Mucosa of descending colon (tissue), 3 donors: ENCODE measurements at regions not wholly inside any gene's neighbourhood (a gene's known extent, or its start where the extent isn't known, plus 50 kb on each side); places are given as distances from the start of the nearest gene placed in this dataset.
A peak's percentile ranks its signal among the peaks of the same experiment; 100 is the strongest.

Experiments used
- ATAC-seq: fragments of 200-7000 bp; cut with Tn5 transposase; one replicate; pipeline ENCODE4 v1.9.1; 2020; ENCODE audit warnings: mild to moderate bottlenecking, moderate library complexity
- DNase-seq, 3 donors: peaks; one replicate each; pipeline ENCODE4 v3.0.0-alpha.2; 2020
- H3K36me3 ChIP-seq: fragments of 200-600 bp; one replicate; pipeline ENCODE4 v1.8.0; 2021; ENCODE audit warnings: low read depth, mild to moderate bottlenecking
- H3K4me1 ChIP-seq: fragments of 200-600 bp; one replicate; pipeline ENCODE4 v1.8.0; 2021; ENCODE audit warnings: low read depth, mild to moderate bottlenecking
- H3K4me3 ChIP-seq: fragments of 200-600 bp; one replicate; pipeline ENCODE4 v1.8.0; 2021; ENCODE audit warnings: mild to moderate bottlenecking
- H3K9me3 ChIP-seq: fragments of 200-600 bp; one replicate; pipeline ENCODE4 v1.8.0; 2021; ENCODE audit warnings: mild to moderate bottlenecking
- intact Hi-C, 2 donors: fragments of 100-400 bp; cut with DNase I in 1 of 2; cut with micrococcal nuclease in 1 of 2; formaldehyde crosslinking; loops; one replicate each; pipeline versions ENCODE4 v1.11.0 to v1.11.1; 2022; cut with DNase I, micrococcal nuclease
- TF ChIP-seq, protein P1 (sequence below): fragments of 200-600 bp; IDR thresholded peaks from one replicate; pipeline ENCODE4 v1.8.0; 2022; ENCODE audit warnings: antibody characterized with exemption, mild to moderate bottlenecking
- donor health status: DM: no; HTN: no; CAD: no; lungs with moderate emphysema.
- donor health status: DM: no; HTN: no; CAD: no.
- donor health status: DM: no; HTN: yes; CAD: no.

DNA sequence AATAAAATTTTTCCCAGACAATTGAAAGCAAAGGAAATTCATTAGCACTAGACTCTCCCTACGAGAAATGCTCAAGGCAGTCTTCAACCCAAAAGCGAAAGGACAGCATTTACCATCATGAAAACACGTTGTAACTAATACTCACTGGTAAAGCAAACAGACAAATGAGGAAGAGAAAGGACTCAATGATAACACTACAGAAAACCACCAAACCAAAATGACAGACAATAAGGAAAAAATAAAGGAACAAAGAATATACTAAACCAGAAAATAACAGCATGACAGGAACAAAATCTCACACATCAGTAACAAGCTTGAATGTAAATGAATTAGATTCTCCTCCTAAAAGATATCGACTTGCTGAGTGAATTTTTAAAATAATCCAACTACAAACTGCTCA, 190.7 kb downstream of the NOL4 start:
- Histone ChIP-seq H3K4me3 (no peak overlapping the region), H3K36me3 (no peaks in the 10 kb centered on the region), H3K9me3 (peaks cover 2% of the 10 kb centered on the region), H3K4me1 (no peaks in the 10 kb centered on the region)
- intact Hi-C loops, result no loop called here
- ATAC-seq, result no peak
- TF ChIP-seq, protein P1, sequence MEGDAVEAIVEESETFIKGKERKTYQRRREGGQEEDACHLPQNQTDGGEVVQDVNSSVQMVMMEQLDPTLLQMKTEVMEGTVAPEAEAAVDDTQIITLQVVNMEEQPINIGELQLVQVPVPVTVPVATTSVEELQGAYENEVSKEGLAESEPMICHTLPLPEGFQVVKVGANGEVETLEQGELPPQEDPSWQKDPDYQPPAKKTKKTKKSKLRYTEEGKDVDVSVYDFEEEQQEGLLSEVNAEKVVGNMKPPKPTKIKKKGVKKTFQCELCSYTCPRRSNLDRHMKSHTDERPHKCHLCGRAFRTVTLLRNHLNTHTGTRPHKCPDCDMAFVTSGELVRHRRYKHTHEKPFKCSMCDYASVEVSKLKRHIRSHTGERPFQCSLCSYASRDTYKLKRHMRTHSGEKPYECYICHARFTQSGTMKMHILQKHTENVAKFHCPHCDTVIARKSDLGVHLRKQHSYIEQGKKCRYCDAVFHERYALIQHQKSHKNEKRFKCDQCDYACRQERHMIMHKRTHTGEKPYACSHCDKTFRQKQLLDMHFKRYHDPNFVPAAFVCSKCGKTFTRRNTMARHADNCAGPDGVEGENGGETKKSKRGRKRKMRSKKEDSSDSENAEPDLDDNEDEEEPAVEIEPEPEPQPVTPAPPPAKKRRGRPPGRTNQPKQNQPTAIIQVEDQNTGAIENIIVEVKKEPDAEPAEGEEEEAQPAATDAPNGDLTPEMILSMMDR, result no peak
- DNase-seq, result no peak

DNA sequence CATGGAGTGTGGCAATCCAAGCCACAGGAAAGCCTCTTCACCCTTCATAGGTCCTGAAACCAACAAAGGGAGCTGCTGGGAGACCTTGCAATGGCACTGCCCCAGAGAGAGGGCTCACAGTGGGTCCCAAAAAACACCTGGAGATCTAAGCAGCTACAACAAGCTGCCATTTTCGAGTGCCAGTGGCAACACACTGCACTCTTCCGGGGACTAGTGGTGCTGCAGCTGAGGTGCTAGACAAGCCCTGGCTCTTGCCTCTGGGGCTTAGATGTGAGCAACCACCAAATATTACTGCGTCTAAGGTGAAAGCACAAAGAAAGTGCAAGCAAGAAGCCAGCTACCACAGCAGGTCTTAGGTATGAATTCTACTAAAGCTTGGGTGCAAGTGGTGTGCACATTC, 192.9 kb downstream of the NOL4 start:
- Histone ChIP-seq H3K4me1 (no peaks in the 10 kb centered on the region), H3K4me3 (no peak overlapping the region), H3K36me3 (no peaks in the 10 kb centered on the region), H3K9me3 (peaks cover 2% of the 10 kb centered on the region)
- intact Hi-C loops, result no loop called here
- DNase-seq (no peak), ATAC-seq (no peak)
- TF ChIP-seq, protein P1, result no peak

DNA sequence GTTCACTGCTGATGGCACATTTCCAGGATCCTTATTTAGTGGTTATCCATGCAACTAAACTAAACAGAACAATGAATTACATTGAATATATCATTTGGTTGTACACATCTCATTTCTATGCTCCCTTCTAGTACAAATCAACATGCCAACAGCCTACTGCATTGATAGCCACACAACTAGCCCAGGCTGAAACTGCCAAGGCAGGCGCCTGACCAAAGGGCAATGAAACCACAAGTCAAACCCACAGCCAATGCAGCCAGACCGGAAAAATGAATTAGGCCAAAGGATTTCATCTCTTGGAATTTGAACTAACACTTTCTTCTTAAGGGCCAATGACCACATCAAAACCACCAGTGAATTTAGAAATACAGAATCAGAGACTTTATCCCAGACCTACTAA, 196.4 kb downstream of the NOL4 start:
- ATAC-seq, result peak; percentile 89

DNA sequence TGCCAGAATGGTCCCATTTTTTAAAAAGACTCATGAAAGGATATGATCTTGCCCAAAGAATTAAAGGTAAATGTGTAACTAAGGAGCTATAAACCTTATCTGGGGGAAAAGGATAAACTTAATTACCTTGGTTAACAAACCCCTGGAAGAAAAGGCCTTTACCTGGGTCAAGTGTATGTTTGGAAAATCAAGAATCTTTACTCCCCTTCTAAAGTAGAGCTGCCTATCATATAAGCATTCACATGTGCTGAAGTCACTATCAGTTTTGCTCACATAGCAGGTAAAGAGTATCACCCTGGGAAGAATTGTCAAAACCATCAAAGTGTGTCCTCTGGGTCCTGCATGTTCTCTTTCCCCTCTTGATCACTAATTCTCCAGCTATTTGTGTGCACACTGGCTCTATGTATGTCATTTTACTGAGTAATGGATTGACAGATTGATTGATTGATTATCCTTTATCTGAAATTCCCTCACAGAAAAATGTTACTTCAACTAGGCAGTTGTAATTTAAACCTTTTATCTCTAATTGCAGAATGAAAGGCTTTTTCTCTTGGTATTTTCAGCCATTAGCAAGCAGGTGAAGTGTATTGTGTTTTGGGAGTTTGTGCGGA, 199.4 kb downstream of the NOL4 start:
- DNase-seq (no peak), ATAC-seq (peak; percentile 63)
- TF ChIP-seq, protein P1, result no peak

More for the DNA sequence above, 196.4 kb downstream of the NOL4 start:
- H3K4me1 ChIP-seq, result peaks cover 10% of the 10 kb centered on the region
- DNase-seq, result peak; percentile 51 to 68 (median 64)
- H3K4me3 ChIP-seq, result no peak overlapping the region
- intact Hi-C loops, result no loop called here
- peaks cover 2% of the 10 kb centered on the region for H3K9me3 ChIP-seq
- no peaks in the 10 kb centered on the region for H3K36me3 ChIP-seq
- TF ChIP-seq, protein P1, result no peak

DNA sequence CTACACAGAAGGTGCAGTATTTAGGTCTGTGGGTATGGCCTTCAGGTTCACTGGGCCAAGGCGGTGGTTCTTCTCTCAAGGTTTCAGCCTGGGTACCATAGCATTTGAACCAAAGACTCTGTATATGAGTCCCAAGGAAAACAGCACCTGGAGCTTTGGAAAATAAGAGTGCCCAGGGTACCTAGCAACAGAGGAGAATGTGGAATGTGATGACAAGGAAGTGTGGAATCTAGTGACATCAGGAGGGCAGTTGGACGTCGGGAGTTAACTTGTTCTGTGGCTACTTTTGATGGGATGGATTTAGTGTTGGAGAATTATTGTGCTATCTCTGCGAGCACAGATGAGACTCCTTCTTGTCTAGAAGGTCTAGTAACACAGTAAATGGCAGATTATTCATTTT, 201.2 kb downstream of the NOL4 start:
- intact Hi-C loops, result no loop called here

More for the DNA sequence above, 199.4 kb downstream of the NOL4 start:
- intact Hi-C loops, result no loop called here
- no peaks in the 10 kb centered on the region for H3K36me3 ChIP-seq
- H3K9me3 ChIP-seq, result no peaks in the 10 kb centered on the region
- H3K4me1 ChIP-seq, result peaks cover 10% of the 10 kb centered on the region
- no peak overlapping the region for H3K4me3 ChIP-seq

More for the DNA sequence above, 201.2 kb downstream of the NOL4 start:
- Histone ChIP-seq H3K9me3 (no peaks in the 10 kb centered on the region), H3K4me3 (no peak overlapping the region), H3K4me1 (peaks cover 10% of the 10 kb centered on the region), H3K36me3 (no peaks in the 10 kb centered on the region)
- DNase-seq (no peak), ATAC-seq (no peak)
- TF ChIP-seq, protein P1, result no peak
